A673 (cell line): ENCODE measurements at regions not wholly inside any gene's neighbourhood (a gene's known extent, or its start where the extent isn't known, plus 50 kb on each side); places are given as distances from the start of the nearest gene placed in this dataset.
A peak's percentile ranks its signal among the peaks of the same experiment; 100 is the strongest.
"Not testable (repeated sequence)": the region's sequence is repeated elsewhere in the genome, so short reads cannot be mapped to it uniquely, and the experiment has no call there.

Source experiments
- BruUV-seq: library from RNA; stranded (reverse); fragments of 400-500 nt; replicated peaks from 2 replicates; lab custom pipeline; 2021; lab: Mats Ljungman, UMichigan
- CTCF ChIA-PET: fragments of 300-600 bp; sonication (Branson Sonifier 250); formaldehyde crosslinking; loops from one replicate; lab custom pipeline; 2022; ENCODE audit warnings: antibody characterized with exemption; lab: Charles Lee
- POLR2A ChIA-PET: fragments of 300-600 bp; sonication (Branson Sonifier 250); formaldehyde crosslinking; loops from one replicate; lab custom pipeline; 2022; ENCODE audit warnings: antibody characterized with exemption; ENCODE audit not compliant: low non-redundant PET; lab: Charles Lee
- DNase-seq: peaks from one replicate; pipeline ENCODE4 v3.0.0-alpha.2; 2015; ENCODE audit warnings: low spot score
- H3K27ac ChIP-seq: fragments of 200-600 bp; sonication (generic); 2 replicates; pipeline ENCODE4 v1.5.1; 2016; ENCODE audit warnings: mixed run types, low read depth, mild to moderate bottlenecking, mixed read lengths, antibody characterized with exemption, low read length; ENCODE audit not compliant: poor library complexity, severe bottlenecking
- H3K27me3 ChIP-seq: fragments of 200-600 bp; sonication (generic); replicated peaks from 2 replicates; pipeline ENCODE4 v1.6.1; 2017; ENCODE audit warnings: mixed run types, low read depth, mild to moderate bottlenecking, mixed read lengths, antibody characterized with exemption, low read length; ENCODE audit not compliant: insufficient read depth, poor library complexity
- H3K36me3 ChIP-seq: fragments of 200-600 bp; sonication (generic); 2 replicates; pipeline ENCODE4 v1.6.1; 2016; ENCODE audit warnings: mixed run types, mild to moderate bottlenecking, mixed read lengths, antibody characterized with exemption, low read length; ENCODE audit not compliant: insufficient read depth, poor library complexity, severe bottlenecking
- H3K4me1 ChIP-seq: fragments of 200-600 bp; sonication (generic); 2 replicates; pipeline ENCODE4 v1.6.1; 2017; ENCODE audit warnings: mixed run types, mild to moderate bottlenecking, mixed read lengths, antibody characterized with exemption, low read length; ENCODE audit not compliant: insufficient read depth, poor library complexity, severe bottlenecking
- H3K4me3 ChIP-seq: fragments of 200-600 bp; sonication (generic); 2 replicates; pipeline ENCODE4 v1.5.1; 2016; ENCODE audit warnings: low read depth, mixed run types, mild to moderate bottlenecking, mixed read lengths, low read length; ENCODE audit not compliant: poor library complexity, severe bottlenecking
- H3K9me3 ChIP-seq: fragments of 200-600 bp; sonication (generic); 2 replicates; pipeline ENCODE4 v1.6.1; 2016; ENCODE audit warnings: mixed run types, low read depth, mild to moderate bottlenecking, mixed read lengths, antibody characterized with exemption, low read length; ENCODE audit not compliant: poor library complexity, severe bottlenecking
- CTCF ChIP-seq: fragments of 300-800, 200-600 bp; sonication (generic); conservative IDR thresholded peaks from 2 replicates; pipeline ENCODE4 v1.5.1; 2017; ENCODE audit warnings: low read depth, mild to moderate bottlenecking, antibody characterized with exemption, low read length, moderate library complexity, mixed read lengths
- EZH2 ChIP-seq: fragments of 200-600 bp; sonication (generic); IDR thresholded peaks from 2 replicates; pipeline ENCODE4 v1.6.1; 2017; ENCODE audit warnings: borderline replicate concordance, low read depth, mild to moderate bottlenecking, mixed read lengths, antibody characterized with exemption, low read length; ENCODE audit not compliant: poor library complexity, severe bottlenecking
- intact Hi-C: fragments of 100-400 bp; cut with micrococcal nuclease; formaldehyde crosslinking; loops from one replicate; pipeline ENCODE4 v1.10.0; 2022; ENCODE audit not compliant: unreplicated experiment

DNA sequence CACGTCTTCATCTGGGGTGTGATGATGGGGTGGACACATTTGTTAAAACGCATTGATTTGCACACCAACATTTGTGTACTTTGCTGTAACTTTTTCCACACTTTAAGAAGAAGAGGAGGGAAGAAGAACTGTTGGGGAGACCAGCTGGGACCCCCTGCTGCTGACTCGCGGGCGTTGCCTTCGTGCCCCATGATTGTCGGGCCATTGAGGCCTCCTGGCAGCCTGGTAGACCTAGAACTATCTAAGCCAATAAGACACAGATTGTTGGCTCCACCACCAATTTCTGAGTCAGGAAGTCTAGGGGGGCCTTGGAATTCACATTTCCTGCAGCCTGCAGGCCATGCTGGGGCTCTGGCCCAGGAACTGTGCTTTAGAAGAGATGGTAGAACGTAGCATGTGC is 105.5 kb downstream of the TNFRSF13B start:
- POLR2A ChIA-PET: no interaction called here

DNA sequence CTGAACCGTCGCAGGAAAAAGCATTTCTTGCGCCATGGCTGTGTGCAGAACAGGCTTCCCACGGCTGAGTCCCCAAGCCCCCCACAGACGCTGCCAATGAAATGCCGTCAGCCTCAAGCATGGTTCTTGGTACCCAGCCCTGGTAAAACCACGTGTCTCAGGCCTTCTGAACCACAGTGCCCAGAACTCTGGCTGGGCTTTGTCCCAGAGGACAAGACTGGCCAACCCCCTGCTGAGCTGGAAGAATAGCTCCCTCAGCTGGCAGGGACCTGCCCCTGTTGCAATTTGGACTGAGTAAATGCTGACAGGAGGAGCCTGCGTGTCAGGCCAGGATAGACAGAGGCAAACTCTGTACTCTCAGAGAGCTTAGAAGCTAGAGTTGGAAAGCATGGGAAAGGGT is 106.2 kb downstream of the TNFRSF13B start:
- DNase-seq: peak; percentile 27
- H3K27ac ChIP-seq, CTCF ChIA-PET, H3K27me3 ChIP-seq, BruUV-seq, intact Hi-C loops, H3K9me3 ChIP-seq, H3K4me1 ChIP-seq, H3K4me3 ChIP-seq, POLR2A ChIA-PET, H3K36me3 ChIP-seq: not testable (repeated sequence)

More for the DNA sequence above, 105.5 kb downstream of the TNFRSF13B start:
- intact Hi-C loops: no loop called here
- DNase-seq: no peak
- peaks cover 9% of the 10 kb centered on the region for H3K4me1 ChIP-seq
- H3K27me3 ChIP-seq: no peaks in the 10 kb centered on the region
- CTCF ChIA-PET: no interaction called here
- H3K27ac ChIP-seq: peak overlapping the region; percentile 16
- H3K36me3 ChIP-seq: no peaks in the 10 kb centered on the region
- no TSS peak for BruUV-seq
- TF ChIP-seq CTCF: no peak
- no peak for TF ChIP-seq EZH2
- no peaks in the 10 kb centered on the region for H3K9me3 ChIP-seq
- no peak overlapping the region for H3K4me3 ChIP-seq

- not testable (repeated sequence) for BruUV-seq, DNase-seq, H3K36me3 ChIP-seq
These were observed 106.8 kb downstream of the TNFRSF13B start for GRCh38 chr17:16865077-16865613.

DNA sequence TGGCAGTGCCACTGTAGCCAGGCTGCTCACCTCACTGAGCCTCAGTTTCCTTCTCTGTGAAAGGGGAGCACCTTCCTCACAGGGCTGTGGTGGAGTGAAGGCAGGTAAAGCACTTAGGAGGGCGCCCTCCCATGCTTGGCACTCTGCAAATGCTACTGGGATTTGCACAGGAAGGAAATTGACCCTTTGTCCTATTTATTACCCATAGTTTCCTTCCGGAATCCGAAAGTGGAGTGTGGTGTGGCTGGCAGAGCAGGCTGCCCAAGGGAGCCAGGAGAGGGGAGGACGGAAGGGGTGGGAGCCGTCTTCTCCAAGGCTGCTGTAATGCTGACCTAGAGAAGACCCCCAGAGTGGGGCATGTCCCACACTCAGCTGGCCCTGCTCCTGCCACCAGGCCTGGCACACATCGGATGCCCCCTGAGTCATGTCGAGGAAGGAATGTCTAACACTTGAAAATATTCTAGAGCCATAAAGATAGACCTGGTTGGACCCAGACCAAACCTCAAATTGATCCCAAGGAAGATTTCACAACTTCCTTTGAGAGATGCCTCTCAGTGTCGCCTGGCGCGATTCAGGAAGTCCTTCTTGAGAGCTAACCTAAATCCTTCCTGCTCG is 107.3 kb downstream of the TNFRSF13B start:
- CTCF ChIA-PET, H3K27me3 ChIP-seq, H3K4me1 ChIP-seq, H3K9me3 ChIP-seq, H3K36me3 ChIP-seq, POLR2A ChIA-PET, intact Hi-C loops, H3K4me3 ChIP-seq, H3K27ac ChIP-seq, BruUV-seq: not testable (repeated sequence)
- peak; percentile 84 for DNase-seq

More at GRCh38 chr17:16865077-16865613, 106.8 kb downstream of the TNFRSF13B start:
- H3K9me3 ChIP-seq, CTCF ChIA-PET, H3K27ac ChIP-seq, H3K4me1 ChIP-seq, POLR2A ChIA-PET, H3K4me3 ChIP-seq, intact Hi-C loops, H3K27me3 ChIP-seq: not testable (repeated sequence)

GRCh38 chr17:16861152-16861551 is 110.8 kb downstream of the TNFRSF13B start:
- H3K4me1 ChIP-seq, H3K4me3 ChIP-seq, H3K27me3 ChIP-seq, BruUV-seq, H3K36me3 ChIP-seq, POLR2A ChIA-PET, intact Hi-C loops, H3K27ac ChIP-seq, H3K9me3 ChIP-seq, CTCF ChIA-PET, DNase-seq: not testable (repeated sequence)

DNA sequence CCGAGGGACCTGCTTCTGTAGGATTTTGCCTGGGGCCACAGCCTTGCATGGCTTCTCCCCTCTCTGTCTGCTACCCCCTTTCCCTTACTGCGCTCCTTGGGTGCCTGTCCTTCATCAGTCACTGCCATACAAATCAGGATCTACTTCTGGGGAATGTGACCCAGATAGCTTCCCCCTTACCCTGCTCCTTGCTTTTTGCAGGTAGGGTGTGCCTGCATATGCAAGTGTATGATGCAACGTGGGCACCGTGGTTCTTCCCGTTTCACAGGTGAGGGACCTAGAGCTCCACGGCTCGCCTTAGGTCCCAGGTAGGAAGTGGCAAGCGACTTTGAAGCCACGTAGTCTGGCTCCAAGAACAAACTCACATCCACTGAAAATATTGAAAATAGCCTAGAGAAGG is 111.5 kb downstream of the TNFRSF13B start:
- CTCF ChIA-PET, H3K27ac ChIP-seq, DNase-seq, POLR2A ChIA-PET, intact Hi-C loops, H3K36me3 ChIP-seq, H3K9me3 ChIP-seq, H3K4me3 ChIP-seq, H3K27me3 ChIP-seq, BruUV-seq, H3K4me1 ChIP-seq: not testable (repeated sequence)

- intact Hi-C loops, POLR2A ChIA-PET: not testable (repeated sequence)
These were observed 112.4 kb downstream of the TNFRSF13B start for GRCh38 chr17:16859515-16859914.

More at GRCh38 chr17:16859515-16859914, 112.4 kb downstream of the TNFRSF13B start:
- H3K36me3 ChIP-seq, CTCF ChIA-PET, BruUV-seq, DNase-seq, H3K4me3 ChIP-seq, H3K9me3 ChIP-seq, H3K4me1 ChIP-seq, H3K27me3 ChIP-seq, H3K27ac ChIP-seq: not testable (repeated sequence)
